ENCODE measurements at regions not wholly inside any gene's neighbourhood (a gene's known extent, or its start where the extent isn't known, plus 50 kb on each side); places are given as distances from the start of the nearest gene placed in this dataset.

GRCh38 chr4:30450474-30450873, 269.7 kb upstream of the PCDH7 start:
- intact Hi-C loops (cut with DNase I; ENCODE audit: low total_unique reads) = no loop called here

GRCh38 chr4:30454504-30454903, 265.7 kb upstream of the PCDH7 start:
- ATAC-seq = no peak
- intact Hi-C loops (cut with DNase I; ENCODE audit: low total_unique reads) = no loop called here
- in situ Hi-C loops (cut with MboI; ENCODE audit: low sequenced_read_pairs in 4 of 4) = no loop called here

More at GRCh38 chr4:30450474-30450873, 269.7 kb upstream of the PCDH7 start:
- Histone ChIP-seq H3K27ac (no peak overlapping the region), H3K36me3 (no peaks in the 10 kb centered on the region), H3K4me3 (no peak overlapping the region), H3K27me3 (no peaks in the 10 kb centered on the region), H3K4me1 (no peaks in the 10 kb centered on the region), H3K9me3 (no peaks in the 10 kb centered on the region)
- ATAC-seq (no peak), DNase-seq (no peak)
- TF ChIP-seq CTCF (IDR thresholded peaks at IDR 0.05 in 4 of 5, conservative IDR thresholded peaks at IDR 0.05 in 1 of 5) = no peak
- no peak for TF ChIP-seq POLR2A (IDR thresholded peaks at IDR 0.05)
- in situ Hi-C loops (cut with MboI; ENCODE audit: low sequenced_read_pairs in 4 of 4) = no loop called here

GRCh38 chr4:30456716-30457115, 263.5 kb upstream of the PCDH7 start:
- in situ Hi-C loops (cut with MboI; ENCODE audit: low sequenced_read_pairs in 4 of 4) = no loop called here

More at GRCh38 chr4:30454504-30454903, 265.7 kb upstream of the PCDH7 start:
- Histone ChIP-seq H3K4me1 (no peaks in the 10 kb centered on the region), H3K27me3 (no peaks in the 10 kb centered on the region), H3K36me3 (no peaks in the 10 kb centered on the region), H3K9me3 (no peaks in the 10 kb centered on the region), H3K27ac (no peak overlapping the region), H3K4me3 (no peak overlapping the region)
- DNase-seq = no peak
- no peak for TF ChIP-seq CTCF (IDR thresholded peaks at IDR 0.05 in 4 of 5, conservative IDR thresholded peaks at IDR 0.05 in 1 of 5)
- TF ChIP-seq POLR2A (IDR thresholded peaks at IDR 0.05) = no peak

GRCh38 chr4:30460818-30461217, 259.4 kb upstream of the PCDH7 start:
- ATAC-seq (no peak), DNase-seq (no peak)
- no peaks in the 10 kb centered on the region for H3K36me3 ChIP-seq
- H3K27ac ChIP-seq = no peak overlapping the region
- intact Hi-C loops (cut with DNase I; ENCODE audit: low total_unique reads) (no loop called here), in situ Hi-C loops (cut with MboI; ENCODE audit: low sequenced_read_pairs in 4 of 4) (no loop called here)
- H3K9me3 ChIP-seq = no peaks in the 10 kb centered on the region
- H3K27me3 ChIP-seq = no peaks in the 10 kb centered on the region
- no peak overlapping the region for H3K4me3 ChIP-seq
- no peak for TF ChIP-seq CTCF (IDR thresholded peaks at IDR 0.05 in 4 of 5, conservative IDR thresholded peaks at IDR 0.05 in 1 of 5)
- no peak for TF ChIP-seq POLR2A (IDR thresholded peaks at IDR 0.05)
- no peaks in the 10 kb centered on the region for H3K4me1 ChIP-seq

More at GRCh38 chr4:30456716-30457115, 263.5 kb upstream of the PCDH7 start:
- Histone ChIP-seq H3K4me3 (no peak overlapping the region), H3K9me3 (no peaks in the 10 kb centered on the region), H3K27ac (no peak overlapping the region), H3K4me1 (no peaks in the 10 kb centered on the region), H3K36me3 (no peaks in the 10 kb centered on the region), H3K27me3 (no peaks in the 10 kb centered on the region)
- DNase-seq (no peak), ATAC-seq (no peak)
- no peak for TF ChIP-seq POLR2A (IDR thresholded peaks at IDR 0.05)
- no peak for TF ChIP-seq CTCF (IDR thresholded peaks at IDR 0.05 in 4 of 5, conservative IDR thresholded peaks at IDR 0.05 in 1 of 5)
- intact Hi-C loops (cut with DNase I; ENCODE audit: low total_unique reads) = no loop called here

- intact Hi-C loops (cut with DNase I; ENCODE audit: low total_unique reads) (no loop called here), in situ Hi-C loops (cut with MboI; ENCODE audit: low sequenced_read_pairs in 4 of 4) (no loop called here)
- no peak for ATAC-seq
Measured at GRCh38 chr4:30461218-30461617, 259.0 kb upstream of the PCDH7 start.

More at GRCh38 chr4:30461218-30461617, 259.0 kb upstream of the PCDH7 start:
- no peaks in the 10 kb centered on the region for H3K4me1 ChIP-seq
- no peaks in the 10 kb centered on the region for H3K36me3 ChIP-seq
- H3K27ac ChIP-seq = no peak overlapping the region
- no peaks in the 10 kb centered on the region for H3K27me3 ChIP-seq
- TF ChIP-seq POLR2A (IDR thresholded peaks at IDR 0.05) (no peak), CTCF (IDR thresholded peaks at IDR 0.05 in 4 of 5, conservative IDR thresholded peaks at IDR 0.05 in 1 of 5) (no peak)
- DNase-seq = no peak
- H3K9me3 ChIP-seq = no peaks in the 10 kb centered on the region
- no peak overlapping the region for H3K4me3 ChIP-seq
